Activated CD4-positive, alpha-beta T cell treated with anti-CD3 and anti-CD28 coated beads, Interleukin-2, amount 50 U/mL, for 1 hour (primary cell): ENCODE measurements at regions not wholly inside any gene's neighbourhood (a gene's known extent, or its start where the extent isn't known, plus 50 kb on each side); places are given as distances from the start of the nearest gene placed in this dataset.

Experiments
- DNase-seq: peaks from one replicate; pipeline ENCODE4 v3.0.0-alpha.2; 2020

GRCh38 chr22:27437570-27437969, 364.0 kb downstream of the MN1 start:
- no peak for DNase-seq

- no peak for DNase-seq
These were observed 363.1 kb downstream of the MN1 start for GRCh38 chr22:27438271-27438980.

- DNase-seq, result no peak
These were observed 362.4 kb downstream of the MN1 start for GRCh38 chr22:27439131-27439530.

GRCh38 chr22:27440304-27440865, 361.2 kb downstream of the MN1 start:
- DNase-seq, result no peak

GRCh38 chr22:27441706-27442475, 359.7 kb downstream of the MN1 start:
- DNase-seq, result no peak

- DNase-seq, result no peak
These were observed 358.2 kb downstream of the MN1 start for GRCh38 chr22:27443306-27443705.

- DNase-seq, result no peak
These were observed 355.7 kb downstream of the MN1 start for GRCh38 chr22:27445881-27446280.

GRCh38 chr22:27447289-27447688, 354.3 kb downstream of the MN1 start:
- no peak for DNase-seq

- DNase-seq, result no peak
These were observed 351.1 kb downstream of the MN1 start for GRCh38 chr22:27450448-27450847.

- DNase-seq, result no peak
These were observed 349.3 kb downstream of the MN1 start for GRCh38 chr22:27452245-27452644.

- no peak for DNase-seq
These were observed 348.6 kb downstream of the MN1 start for GRCh38 chr22:27452922-27453321.

- DNase-seq, result no peak
These were observed 347.8 kb downstream of the MN1 start for GRCh38 chr22:27453725-27454124.

- no peak for DNase-seq
These were observed 346.6 kb downstream of the MN1 start for GRCh38 chr22:27454807-27455450.

GRCh38 chr22:27455526-27455925, 346.0 kb downstream of the MN1 start:
- no peak for DNase-seq

GRCh38 chr22:27456696-27457503, 344.7 kb downstream of the MN1 start:
- DNase-seq, result no peak

- no peak for DNase-seq
These were observed 341.6 kb downstream of the MN1 start for GRCh38 chr22:27459999-27460398.

GRCh38 chr22:27460591-27461347, 340.8 kb downstream of the MN1 start:
- no peak for DNase-seq

- DNase-seq, result no peak
These were observed 340.1 kb downstream of the MN1 start for GRCh38 chr22:27461470-27461869.

GRCh38 chr22:27462190-27462589, 339.4 kb downstream of the MN1 start:
- no peak for DNase-seq

- DNase-seq, result no peak
These were observed 338.4 kb downstream of the MN1 start for GRCh38 chr22:27463121-27463660.

- no peak for DNase-seq
These were observed 335.3 kb downstream of the MN1 start for GRCh38 chr22:27466229-27466628.
